ENCODE measurements at regions not wholly inside any gene's neighbourhood (a gene's known extent, or its start where the extent isn't known, plus 50 kb on each side); places are given as distances from the start of the nearest gene placed in this dataset.

DNA sequence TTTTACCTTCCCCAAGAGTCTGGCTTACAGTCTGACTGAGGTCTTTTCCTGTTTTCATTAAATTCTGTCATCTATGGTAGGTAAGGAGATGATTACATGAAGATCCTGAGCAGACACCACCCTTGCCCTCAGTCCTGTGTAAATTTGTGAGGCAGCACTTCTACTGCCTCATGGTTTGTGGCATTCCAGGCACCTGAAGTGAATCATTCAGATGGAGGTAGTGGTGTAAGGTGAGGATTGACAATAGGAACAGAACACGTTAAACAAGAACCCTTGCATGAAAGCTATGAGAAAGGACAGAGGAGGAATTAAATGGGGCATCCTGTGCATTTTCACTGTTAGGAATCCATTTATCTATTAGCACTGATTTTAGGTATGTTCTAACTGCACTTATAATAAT lies 618.6 kb downstream of the TLL1 start:
- TF ChIP-seq, protein P1, sequence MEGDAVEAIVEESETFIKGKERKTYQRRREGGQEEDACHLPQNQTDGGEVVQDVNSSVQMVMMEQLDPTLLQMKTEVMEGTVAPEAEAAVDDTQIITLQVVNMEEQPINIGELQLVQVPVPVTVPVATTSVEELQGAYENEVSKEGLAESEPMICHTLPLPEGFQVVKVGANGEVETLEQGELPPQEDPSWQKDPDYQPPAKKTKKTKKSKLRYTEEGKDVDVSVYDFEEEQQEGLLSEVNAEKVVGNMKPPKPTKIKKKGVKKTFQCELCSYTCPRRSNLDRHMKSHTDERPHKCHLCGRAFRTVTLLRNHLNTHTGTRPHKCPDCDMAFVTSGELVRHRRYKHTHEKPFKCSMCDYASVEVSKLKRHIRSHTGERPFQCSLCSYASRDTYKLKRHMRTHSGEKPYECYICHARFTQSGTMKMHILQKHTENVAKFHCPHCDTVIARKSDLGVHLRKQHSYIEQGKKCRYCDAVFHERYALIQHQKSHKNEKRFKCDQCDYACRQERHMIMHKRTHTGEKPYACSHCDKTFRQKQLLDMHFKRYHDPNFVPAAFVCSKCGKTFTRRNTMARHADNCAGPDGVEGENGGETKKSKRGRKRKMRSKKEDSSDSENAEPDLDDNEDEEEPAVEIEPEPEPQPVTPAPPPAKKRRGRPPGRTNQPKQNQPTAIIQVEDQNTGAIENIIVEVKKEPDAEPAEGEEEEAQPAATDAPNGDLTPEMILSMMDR (IDR thresholded peaks at IDR 0.05 in 4 of 5, conservative IDR thresholded peaks at IDR 0.05 in 1 of 5), result no peak
- TF ChIP-seq POLR2A (IDR thresholded peaks at IDR 0.05), result no peak
